ENCODE measurements at regions not wholly inside any gene's neighbourhood (a gene's known extent, or its start where the extent isn't known, plus 50 kb on each side); places are given as distances from the start of the nearest gene placed in this dataset.

- DNase-seq = no peak
Observed at GRCh38 chr1:4594286-4594991, 60.0 kb upstream of the AJAP1 start.

- DNase-seq = no peak
Observed at GRCh38 chr1:4595341-4596225, 58.8 kb upstream of the AJAP1 start.

GRCh38 chr1:4596486-4596885 is 57.9 kb upstream of the AJAP1 start:
- DNase-seq = no peak

GRCh38 chr1:4597020-4597419 is 57.4 kb upstream of the AJAP1 start:
- DNase-seq = no peak

- no peak for DNase-seq
Observed at GRCh38 chr1:4598561-4598960, 55.8 kb upstream of the AJAP1 start.

- no peak for DNase-seq
Observed at GRCh38 chr1:4599521-4599920, 54.9 kb upstream of the AJAP1 start.

- DNase-seq = no peak
Observed at GRCh38 chr1:4599951-4600481, 54.4 kb upstream of the AJAP1 start.

- no peak for DNase-seq
Observed at GRCh38 chr1:4600615-4601460, 53.6 kb upstream of the AJAP1 start.

GRCh38 chr1:4601941-4602340 is 52.5 kb upstream of the AJAP1 start:
- DNase-seq = no peak

- no peak for DNase-seq
Observed at GRCh38 chr1:4602462-4603294, 51.7 kb upstream of the AJAP1 start.

- no peak for DNase-seq
Observed at GRCh38 chr1:4603295-4604110, 50.9 kb upstream of the AJAP1 start.

Data from right kidney (tissue), 1 donor.